Glomerular visceral epithelial cell (primary cell): ENCODE measurements at regions not wholly inside any gene's neighbourhood (a gene's known extent, or its start where the extent isn't known, plus 50 kb on each side); places are given as distances from the start of the nearest gene placed in this dataset.
"Not testable (repeated sequence)": the region's sequence is repeated elsewhere in the genome, so short reads cannot be mapped to it uniquely, and the experiment has no call there.

Experiments
- DNase-seq: peaks from one replicate; pipeline ENCODE4 v3.0.0-alpha.2; 2016; ENCODE audit errors: extremely low spot score

DNA sequence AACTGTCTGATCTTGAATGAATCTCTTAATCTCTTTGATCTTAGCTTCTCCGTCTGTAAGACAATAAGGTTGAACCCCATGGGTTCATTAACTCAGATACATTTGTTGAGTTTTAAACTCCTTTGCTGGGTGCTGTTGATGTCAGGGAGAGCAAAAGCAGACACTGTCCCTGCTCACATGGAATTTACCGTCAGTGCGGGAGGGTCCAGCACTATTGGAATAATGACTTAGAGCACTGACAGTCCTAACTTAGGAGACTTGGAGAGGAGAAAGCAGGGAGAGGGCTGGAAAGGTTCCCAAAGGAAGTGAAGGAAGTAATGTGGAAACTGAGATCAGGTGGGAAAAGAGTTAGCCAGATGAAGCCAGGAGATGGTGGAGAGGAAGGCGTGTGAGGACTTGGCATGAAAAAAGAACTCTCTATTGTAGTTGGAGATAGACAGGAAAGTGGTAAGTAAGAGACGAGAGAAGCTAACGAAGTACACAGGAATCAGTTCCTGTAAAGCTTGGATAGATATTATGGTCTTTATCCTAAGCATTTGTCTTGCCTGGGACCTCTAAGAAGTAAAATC is 141.4 kb upstream of the SERTAD2 start:
- no peak for DNase-seq

DNA sequence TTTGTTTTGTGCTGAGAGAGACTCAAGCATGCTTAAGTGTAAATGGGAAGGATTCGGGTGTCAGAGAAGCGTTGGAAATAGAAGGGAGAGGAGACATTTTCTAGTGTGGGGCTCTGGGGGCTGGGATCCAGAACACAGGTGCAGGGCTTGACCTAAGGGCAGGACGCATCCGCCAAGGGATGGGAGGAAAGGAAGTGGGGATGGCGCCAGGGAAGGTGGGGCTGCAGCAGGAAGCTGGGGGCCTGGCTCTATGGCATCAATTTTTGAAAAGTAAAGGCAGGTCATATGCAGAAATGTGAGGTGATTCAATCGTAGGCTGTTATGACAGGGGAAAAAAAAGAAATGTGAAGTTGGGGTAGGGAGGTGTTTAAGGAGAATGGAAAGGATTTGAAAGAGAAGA is 143.2 kb upstream of the SERTAD2 start:
- no peak for DNase-seq

DNA sequence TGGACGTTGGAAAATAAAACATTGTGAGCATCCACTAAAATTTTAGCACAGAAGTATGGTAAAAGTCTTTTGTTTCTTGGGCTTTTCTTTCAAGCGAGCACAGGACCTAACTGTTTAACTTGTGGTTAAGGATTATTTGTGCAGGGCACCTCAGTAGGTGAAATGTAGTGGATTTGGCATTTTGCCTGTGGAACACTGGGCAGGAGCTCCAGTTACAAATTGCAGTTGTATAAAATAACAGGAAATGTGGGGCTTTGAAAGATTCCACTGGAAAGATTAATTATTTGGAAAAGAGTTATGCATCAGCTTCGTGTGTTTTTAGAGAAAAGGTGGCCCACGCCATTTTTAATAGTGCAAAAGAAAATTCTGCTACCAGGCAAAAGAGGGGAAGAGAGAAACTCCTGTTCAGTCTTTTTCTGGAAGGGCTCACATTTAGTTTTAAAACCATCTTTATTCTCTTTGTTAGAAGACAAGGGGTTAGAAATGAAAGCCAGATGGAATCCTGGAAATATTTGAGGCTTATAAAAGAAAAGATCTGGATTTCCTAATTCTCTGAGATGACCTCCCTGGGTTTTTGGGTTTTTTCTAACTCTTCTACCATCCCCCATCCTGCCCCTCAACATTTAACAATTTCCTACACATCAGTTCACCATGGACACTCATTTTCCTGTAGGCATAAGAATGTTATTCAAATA is 144.3 kb upstream of the SERTAD2 start:
- peak; percentile 81 for DNase-seq

DNA sequence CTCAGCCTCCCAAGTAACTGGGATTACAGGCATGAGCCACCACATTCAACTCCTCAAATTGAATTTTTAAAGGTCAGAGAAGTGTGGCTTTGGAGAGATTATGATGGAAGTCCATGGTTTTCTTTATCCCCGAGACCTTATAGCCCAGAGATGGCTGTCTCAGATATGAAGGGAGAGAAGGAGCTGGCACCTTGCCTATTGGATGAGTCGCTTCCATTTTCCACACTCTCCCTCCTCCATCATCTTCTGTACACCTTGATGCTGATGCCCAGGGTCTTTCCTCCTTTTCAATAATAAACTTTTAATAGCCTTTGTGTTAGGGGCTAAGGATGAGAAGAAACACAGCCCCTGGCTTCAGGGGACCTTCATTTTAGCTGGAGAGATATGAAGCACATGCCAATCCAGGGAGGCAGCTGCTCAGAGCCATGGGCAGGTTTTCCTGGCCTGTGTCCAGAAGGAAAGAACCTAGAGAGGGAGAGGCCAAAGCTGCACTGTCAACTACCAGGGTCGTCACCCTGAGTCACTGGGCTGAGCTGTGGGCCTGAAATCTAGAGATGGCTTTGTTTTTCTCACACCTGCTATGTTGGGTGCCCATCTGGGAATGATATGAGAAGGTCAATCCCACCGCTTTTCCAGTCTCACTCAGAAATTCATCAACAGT is 146.0 kb upstream of the SERTAD2 start:
- peak; percentile 59 for DNase-seq

DNA sequence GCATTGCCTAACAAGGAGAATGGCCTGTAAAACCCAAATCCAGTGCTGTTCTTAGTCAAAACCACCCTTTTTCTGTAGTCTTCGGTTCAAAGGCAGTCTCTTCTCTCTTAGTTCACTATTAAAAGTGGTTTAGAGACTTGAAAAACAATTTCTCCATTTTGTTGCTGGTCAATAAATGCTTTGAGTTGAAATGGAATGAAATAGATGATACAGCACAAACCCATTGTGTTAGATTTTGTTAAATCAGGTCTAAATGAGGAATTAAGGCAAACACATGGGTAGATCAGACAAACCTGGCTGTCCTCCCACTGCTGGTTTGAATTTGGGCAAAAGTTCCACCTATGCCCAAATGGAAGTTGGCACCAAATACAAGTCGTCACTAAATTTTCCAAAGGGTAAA is 150.1 kb upstream of the SERTAD2 start:
- DNase-seq, result no peak

DNA sequence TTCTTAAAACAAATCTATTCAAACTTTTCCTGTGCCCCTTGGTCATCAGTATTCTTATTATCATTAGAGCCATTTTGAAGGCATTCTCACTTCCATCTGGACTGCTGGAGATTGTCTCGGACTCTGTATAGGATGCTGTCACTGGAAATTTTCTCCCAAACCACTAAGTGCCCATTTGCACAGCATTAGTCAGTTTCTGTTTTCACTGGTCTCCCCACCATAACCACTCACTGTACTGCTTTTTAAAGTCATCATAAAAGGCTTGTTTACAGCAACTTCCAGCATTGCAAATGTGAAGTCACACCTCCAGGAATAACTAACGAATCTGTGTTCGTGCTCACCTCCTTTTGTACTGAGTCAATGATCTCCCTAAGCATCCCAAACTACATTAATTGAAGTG is 150.9 kb upstream of the SERTAD2 start:
- peak; percentile 30 for DNase-seq

DNA sequence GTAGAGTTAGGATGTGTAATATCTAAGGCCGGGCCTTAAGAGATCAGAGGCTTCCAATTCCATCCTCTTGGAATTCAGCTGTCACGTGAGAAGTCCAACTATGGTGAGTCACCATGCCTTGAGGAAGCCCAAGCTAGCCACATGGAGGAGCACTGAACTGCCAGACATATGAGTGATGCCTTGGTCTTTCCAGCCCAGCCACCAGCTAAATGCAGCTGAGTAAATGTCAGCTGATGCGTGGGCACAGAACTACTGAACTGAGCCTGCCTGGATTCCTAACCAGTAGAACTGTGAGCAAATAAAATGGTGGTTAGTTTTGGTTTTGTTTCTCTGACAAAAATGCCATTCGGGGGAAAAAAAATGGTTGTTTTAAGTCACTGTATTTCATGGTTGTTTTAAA is 153.7 kb upstream of the SERTAD2 start:
- peak; percentile 95 for DNase-seq

DNA sequence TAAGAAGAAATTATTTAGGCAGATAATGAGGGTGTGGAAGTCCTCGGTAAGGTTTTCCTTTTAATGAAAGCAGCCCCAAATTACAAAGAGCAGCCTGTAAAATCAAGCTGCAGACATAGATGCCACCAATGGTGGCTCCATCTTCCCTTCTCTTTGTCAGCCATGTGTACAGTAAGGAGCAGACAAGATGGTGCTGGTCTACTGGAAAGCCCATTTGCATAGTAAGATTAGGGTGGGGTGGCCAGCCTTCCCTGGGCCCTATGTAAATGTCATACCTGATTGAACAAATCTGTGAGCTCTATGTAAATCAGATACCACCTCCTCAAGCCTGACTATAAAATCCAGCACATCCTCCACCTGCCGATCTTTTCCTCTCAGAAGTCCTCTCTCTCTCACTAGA is 154.4 kb upstream of the SERTAD2 start:
- no peak for DNase-seq

DNA sequence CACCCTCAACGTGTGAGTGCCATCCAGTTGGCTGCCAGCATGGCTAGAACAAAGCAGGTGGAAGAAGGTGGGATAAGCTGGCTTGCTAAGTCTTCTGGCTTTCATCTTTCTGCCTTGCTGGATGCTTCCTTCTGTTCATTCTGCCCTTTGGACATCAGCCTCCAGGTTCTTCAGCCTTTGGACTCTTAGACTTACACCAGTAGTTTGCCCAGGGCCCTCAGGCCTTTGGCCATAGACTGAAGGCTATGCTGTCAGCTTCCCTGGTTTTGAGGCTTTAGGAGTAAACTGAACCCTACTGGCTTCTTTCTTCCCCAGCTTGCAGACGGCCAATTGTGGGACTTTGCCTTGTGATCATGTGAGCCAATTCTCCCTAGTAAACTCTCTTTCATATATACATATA is 155.0 kb upstream of the SERTAD2 start:
- DNase-seq, result no peak

DNA sequence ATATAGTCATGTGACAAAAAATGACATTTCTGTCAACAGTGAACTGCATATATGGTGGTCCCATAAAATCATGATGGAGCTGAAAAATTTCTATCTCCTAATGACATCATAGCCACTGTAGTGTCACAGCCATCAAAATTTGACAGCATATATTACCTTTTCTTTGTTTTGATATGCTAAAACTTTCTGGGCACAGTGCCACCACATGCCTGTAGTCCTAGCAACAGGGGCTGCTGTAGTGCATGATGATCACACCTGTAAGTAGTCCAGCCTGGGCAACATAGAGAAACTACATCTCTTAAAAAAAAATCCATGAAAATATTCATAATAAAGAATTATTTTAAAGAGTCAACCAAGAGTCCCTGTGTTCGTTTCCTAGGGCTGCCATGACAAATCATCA is 155.5 kb upstream of the SERTAD2 start:
- DNase-seq, result no peak

DNA sequence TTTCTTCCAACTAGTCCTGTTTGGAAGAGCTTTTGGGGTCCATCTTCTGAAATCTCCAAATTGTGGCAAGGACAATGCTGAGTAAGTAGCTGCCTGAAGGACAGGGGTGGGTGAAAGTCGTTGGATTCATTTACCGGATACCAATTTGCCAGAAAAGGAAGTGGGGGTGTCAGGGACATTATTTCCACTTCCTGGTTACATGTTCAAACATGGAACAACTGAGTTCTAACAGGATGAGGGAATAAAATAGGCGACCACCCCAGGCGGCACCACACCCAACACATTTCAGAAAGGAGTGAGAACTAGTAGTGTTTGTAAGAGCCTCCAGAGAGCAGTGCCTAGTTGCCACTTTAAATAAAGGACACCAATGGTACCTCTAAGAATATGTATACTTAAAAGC is 158.6 kb upstream of the SERTAD2 start:
- no peak for DNase-seq

DNA sequence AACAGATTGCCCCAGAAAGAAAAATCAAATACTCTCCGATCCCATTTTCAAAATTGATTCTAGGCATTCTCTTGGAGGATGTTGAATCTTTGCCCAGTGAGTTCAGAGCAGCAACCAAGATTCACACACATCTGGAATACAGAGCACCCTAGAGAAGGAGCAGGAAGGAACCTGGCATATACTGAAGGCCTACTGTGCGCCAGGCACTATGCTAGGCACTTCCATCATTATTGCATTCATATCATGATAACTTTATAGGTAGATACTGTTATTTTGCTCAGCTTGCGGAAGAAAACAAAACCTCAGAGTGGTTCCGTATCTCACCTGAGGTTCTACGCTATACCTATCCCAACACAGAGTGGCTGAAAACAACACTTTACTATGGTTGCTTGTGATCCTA is 160.3 kb upstream of the SERTAD2 start:
- DNase-seq, result no peak

DNA sequence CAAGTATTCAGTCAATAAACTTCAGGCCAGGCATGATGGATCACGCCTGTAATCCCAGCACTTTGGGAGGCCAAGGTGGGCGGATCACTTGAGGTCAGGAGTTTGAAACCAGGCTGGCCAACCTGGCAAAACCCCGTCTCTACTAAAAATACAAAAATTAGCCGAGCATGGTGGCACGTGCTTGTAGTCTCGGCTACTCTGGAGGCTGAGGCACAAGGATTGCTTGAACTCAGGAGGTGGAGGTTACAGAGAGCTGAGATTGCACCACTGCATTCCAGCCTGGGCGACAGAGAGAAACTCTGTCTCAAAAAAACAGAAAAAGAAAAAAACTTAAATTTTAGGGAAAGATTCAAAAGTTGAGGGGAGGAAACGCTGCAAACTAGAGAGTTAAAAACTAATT is 162.8 kb upstream of the SERTAD2 start:
- not testable (repeated sequence) for DNase-seq

DNA sequence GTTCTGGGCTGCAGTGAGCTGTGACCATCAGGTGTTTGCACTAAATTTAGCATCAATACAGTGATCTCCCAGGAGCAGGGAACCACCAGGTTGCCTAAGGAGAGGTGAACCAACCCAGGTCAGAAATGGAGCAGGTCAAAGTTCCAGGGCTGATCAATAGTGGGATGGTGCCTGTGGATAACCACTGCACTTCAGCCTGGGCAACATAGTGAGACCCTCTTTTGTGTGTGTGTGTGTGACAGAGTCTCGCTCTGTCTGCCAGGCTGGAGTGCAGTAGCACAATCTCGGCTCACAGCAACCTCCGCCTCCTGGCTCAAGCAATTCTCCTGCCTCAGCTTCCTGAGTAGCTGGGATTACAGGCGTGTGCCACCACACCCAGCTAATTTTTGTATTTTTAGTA is 163.7 kb upstream of the SERTAD2 start:
- no peak for DNase-seq

DNA sequence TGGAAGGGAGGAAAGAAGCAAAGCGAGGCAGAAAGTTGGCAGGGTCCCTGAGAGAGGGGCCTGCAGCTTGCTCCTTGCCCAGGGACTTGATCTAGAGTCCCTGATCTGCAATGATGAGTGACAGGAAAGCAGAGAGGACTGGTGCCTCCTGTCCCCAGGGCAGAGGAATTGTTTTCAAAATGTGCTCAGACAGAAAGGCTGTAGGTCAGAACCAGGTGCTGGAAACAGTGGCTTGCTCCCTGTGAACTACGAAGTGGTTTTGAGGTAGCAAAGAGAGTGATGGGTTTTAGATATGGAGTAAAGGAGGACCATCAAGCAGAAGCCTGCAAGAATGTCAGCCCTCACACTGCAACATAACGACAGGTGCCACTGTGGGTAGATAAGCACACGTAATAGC is 164.9 kb upstream of the SERTAD2 start:
- no peak for DNase-seq

DNA sequence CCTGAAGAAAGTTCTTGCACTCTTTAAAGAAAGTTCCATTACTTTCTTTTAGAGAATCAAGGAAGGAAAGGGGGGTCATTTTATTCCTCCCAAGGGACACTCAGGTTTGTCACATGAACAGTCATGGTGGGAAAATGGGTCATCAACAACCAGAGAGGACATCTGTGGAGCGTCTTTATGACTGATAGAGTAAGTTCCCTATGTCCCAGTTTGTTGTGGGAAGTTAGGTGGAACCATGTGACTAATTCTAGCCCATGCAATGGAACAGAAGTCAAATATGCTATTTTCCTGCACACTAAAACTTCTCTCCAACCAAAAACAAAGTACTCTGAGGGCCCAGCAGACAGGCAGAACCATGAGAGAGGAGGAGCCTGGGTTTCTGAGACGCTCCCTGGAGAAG is 165.6 kb upstream of the SERTAD2 start:
- DNase-seq, result no peak

DNA sequence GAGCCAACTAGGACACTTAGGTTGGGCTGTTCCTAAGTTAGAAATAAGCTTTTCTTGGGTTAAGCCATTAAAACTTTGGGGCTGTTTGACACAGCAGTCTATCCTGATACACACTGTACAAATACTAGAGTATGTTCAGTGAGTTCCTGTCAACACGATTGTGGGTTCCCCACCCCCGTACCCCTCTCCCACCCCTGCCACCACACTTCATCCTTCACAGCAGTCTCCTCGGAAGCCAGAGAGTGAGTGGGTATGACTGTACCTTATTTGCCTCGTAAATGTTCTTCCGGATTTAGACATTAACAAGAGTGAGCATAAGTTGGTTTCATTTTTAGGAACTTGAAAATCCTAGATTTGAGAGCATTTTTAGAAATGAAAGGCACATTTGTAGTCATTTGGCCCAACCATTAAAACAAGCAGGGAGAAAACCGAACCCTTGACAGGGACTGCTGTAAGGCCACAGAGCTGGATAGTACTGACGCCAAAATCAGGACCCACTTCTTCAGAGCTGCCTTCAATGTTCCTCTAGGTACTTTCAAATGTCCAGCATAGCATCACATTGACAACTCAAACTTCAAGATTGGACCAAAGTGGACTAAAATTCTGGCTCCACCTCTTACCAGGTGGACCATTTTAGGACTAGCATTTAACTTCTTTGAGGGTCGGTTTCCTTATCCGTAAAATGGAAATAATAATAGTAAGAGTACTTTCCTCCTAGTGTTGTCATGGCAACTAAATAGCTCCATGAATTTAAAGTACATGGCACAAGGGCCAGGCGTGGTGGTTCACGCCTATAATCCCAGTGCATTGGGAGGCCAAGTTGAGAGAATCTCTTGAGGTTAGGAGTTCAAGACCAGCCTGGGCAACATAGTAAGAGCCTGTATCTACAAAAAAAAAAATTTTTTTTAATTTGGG is 166.3 kb upstream of the SERTAD2 start:
- no peak for DNase-seq

DNA sequence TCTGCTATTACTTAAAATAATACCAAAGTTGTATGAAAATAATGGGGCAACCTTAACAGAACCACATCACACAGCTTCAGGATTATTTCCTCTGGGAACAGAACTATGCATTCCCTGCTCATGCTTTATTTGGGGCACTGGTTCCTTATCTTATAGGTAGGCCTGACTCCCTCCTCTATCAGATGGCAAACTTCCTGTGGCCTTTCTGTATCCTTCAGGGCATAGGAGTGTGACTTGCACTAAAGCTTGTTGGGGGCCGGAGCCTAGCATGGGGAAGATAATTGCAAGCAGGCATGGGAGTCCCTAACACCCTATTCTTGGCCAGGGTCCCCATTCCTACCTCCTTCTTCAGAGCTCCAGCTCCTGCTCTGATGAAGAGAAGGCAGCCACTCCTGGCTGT is 167.2 kb upstream of the SERTAD2 start:
- DNase-seq, result no peak

DNA sequence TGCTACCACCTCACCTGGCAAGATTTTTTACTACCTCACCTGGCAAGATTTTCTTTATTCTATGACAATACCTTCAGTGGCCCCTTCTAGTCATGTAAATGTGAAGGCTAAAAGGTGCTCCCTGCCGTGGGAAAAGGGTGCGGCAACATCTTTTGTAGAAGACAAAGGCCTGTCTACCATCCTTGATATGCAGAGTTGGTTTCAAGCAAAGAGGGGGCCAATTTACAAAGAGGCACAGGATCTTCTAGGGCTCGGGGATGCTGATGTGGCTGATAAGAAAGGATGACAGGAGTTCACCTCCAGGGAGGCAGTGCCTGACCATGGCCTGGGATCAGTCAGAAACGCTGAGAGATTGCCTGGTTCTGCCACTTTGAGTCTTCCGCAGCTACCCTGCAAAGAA is 165.4 kb upstream of the SLC1A4 start:
- no peak for DNase-seq

DNA sequence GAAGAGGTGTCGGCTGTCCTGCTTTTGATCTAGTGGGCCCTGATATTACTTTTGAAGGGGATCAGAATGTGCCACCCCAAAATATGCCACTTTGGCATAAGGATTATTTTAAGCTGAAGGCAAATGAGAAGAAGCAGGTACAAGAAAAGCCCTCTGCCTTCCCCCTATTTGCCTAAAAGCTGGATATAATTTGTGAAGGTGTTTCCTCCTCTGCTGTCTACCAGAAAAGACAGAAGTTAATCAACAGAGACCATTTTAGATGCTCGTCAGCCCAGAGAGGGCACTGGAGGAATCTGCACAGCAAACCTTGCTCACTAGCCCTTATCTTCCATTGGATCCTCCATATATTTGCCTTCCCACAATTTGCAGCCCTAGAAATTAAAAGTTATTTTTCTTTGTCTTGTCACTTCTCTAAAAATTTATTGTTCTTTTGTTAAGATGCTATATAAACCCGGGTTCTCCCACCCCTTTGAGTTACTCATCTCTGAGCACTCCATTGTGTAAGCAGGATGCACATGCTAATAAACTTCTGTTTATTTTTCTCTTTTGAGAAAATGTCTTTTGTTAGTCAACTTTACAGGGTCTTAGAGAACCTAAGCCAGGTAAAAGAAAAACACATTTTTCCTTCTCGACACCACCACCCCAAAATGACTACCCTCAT is 163.2 kb upstream of the SLC1A4 start:
- DNase-seq, result no peak

DNA sequence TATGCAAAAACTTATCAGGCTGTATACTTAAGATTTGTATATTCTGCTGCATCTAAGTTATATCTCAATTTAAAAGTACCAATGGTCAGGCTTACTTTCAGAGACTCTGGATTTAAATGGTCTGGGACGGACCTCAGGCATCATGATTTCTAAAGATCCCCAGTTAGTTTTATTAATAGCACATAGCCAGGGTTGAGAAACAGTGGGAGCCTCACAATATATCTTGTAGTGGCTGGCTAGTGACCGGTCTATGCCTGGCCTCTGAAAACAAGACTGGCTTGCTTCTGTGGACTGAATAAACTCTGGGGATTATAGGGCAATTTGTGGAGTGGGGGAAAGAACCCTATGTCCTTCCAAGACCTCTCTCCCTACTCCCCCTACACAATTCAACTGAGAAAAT is 162.5 kb upstream of the SLC1A4 start:
- no peak for DNase-seq

DNA sequence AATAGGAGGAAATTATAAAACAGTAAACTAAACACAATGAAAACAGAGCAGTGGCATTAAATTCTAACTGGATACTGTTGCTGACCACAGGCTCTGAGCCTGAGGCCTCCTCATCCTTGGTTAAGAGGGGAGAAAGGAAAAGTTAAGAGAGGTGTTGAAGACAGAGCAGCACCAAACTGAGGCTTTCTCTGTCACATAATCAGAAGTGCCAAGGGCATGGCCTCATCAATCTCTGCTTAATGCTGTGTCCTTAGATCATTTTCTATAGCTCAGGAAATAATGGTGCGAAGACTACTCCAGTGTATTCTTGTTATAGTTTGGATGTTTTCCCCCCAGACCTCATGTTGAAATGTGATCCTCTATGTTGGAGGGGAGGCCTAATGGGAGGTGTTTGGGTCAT is 160.9 kb upstream of the SLC1A4 start:
- no peak for DNase-seq
